HFF-Myc (cell line): ENCODE measurements at regions not wholly inside any gene's neighbourhood (a gene's known extent, or its start where the extent isn't known, plus 50 kb on each side); places are given as distances from the start of the nearest gene placed in this dataset.

ENCODE experiments used
- DNase-seq: peaks from one replicate; pipeline ENCODE4 v3.0.0-alpha.2; 2011; ENCODE audit warnings: low read depth; ENCODE audit errors: extremely low read depth
- H3K4me3 ChIP-seq: replicated peaks from 2 replicates; pipeline ENCODE4 v1.5.1; 2011; ENCODE audit warnings: low read depth, mild to moderate bottlenecking, control low read depth, low read length
- CTCF ChIP-seq: IDR thresholded peaks from 2 replicates; pipeline ENCODE4 v1.5.1; 2012; ENCODE audit warnings: mild to moderate bottlenecking, low read depth, low read length, control low read depth; ENCODE audit errors: missing control alignments

GRCh38 chr10:88077977-88078376 is 214.6 kb downstream of the PTEN start:
- no peak for DNase-seq
- no peak for TF ChIP-seq CTCF
- no peak overlapping the region for H3K4me3 ChIP-seq

DNA sequence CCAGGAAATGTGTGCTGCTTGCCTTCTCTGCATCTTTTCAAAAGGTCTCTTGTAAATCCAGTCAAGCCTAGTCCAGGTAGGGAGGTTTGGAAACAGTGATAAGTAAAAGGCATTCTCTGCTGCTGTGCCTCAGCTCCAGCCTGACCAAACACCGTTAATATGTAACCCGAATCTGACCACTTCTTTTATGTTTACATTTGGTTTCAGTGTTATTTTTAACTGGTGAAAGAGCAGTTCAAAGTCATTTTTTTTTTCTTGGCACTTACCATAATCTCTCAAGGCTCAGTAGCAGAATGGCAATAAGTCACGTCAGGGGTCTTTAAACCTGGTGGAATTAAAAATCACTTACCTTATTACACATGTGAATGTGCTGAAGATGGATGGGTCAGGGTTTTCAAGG is 216.8 kb downstream of the PTEN start:
- no peak for DNase-seq
- no peak for TF ChIP-seq CTCF
- H3K4me3 ChIP-seq: no peak overlapping the region

- H3K4me3 ChIP-seq: no peak overlapping the region
- TF ChIP-seq CTCF: no peak
- DNase-seq: no peak
Observed at GRCh38 chr10:88081457-88082054, 218.1 kb downstream of the PTEN start.

DNA sequence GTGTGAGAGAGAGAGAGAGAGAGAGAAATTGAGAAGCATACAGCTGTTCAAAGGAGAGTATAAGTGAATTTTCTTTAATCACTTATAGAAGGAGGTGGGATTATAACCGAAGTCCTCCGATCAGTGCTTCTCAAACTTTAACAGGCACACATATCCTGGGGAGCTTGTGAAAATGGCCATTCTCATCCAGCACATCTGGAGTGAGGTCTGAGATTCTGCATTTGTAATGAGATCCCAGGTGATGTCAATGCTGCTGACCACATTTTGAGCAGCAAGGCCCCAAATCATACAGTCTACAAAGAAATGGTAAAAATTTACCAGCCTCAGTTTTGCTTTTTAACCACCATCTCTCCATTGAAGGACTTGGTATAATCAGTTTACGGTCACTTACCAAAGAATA is 219.0 kb downstream of the PTEN start:
- no peak overlapping the region for H3K4me3 ChIP-seq
- no peak for DNase-seq
- TF ChIP-seq CTCF: no peak

DNA sequence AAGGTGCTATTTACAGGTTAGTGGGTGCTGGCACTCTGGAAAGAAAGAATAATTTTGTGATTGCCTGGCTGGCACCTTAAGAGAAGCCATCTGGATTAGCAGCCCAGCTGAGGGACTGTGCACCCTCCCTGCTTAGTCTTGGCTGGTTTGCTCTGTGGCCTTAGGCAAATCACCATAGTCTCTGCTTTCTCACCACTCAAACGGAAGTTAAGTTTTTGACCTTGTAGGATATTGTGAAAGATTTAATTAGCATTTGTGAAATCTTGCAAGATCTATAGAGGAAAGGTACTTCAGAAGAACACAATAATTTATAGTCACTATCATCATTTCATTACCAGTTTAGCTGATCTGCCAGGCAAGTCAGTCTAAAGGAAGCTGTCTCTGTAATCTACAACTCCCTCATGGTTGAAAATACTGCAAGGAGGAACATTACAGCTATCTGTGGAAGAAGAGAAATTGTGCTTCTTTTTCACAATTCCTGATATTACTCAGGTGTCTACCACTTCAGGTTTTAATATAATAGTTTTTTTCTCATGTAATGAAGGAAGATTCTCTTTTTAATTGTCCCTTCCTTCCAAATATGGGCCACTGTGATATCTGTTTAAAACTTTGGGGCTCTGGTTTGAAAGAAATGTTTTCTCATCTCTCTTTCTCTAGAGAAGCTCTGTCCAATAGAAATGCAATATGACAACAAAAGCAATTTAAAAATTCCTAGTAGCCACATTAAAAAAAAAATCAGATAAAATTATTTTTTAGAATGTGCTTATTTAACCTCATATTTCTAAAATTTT is 219.6 kb downstream of the PTEN start:
- TF ChIP-seq CTCF: no peak
- no peak overlapping the region for H3K4me3 ChIP-seq
- no peak for DNase-seq

- no peak for TF ChIP-seq CTCF
- no peak for DNase-seq
- H3K4me3 ChIP-seq: no peak overlapping the region
Observed at GRCh38 chr10:88083597-88083989, 220.2 kb downstream of the PTEN start.
